H1 (cell line): ENCODE measurements at regions not wholly inside any gene's neighbourhood (a gene's known extent, or its start where the extent isn't known, plus 50 kb on each side); places are given as distances from the start of the nearest gene placed in this dataset.

Experiments
- CTCF ChIA-PET: fragments of 300-600 bp; sonication (Branson Sonifier 250); formaldehyde crosslinking; loops from one replicate; lab custom pipeline; 2021; ENCODE audit not compliant: partially characterized antibody; lab: Charles Lee
- POLR2A ChIA-PET: fragments of 300-600 bp; sonication (Branson Sonifier 250); formaldehyde crosslinking; loops from one replicate; lab custom pipeline; 2021; ENCODE audit warnings: inconsistent platforms; ENCODE audit not compliant: partially characterized antibody; lab: Charles Lee
- DNase-seq, 2 experiments: peaks; one replicate each; pipeline versions ENCODE4 v3.0.0 to v3.0.0-alpha.2; 2010 to 2022; ENCODE audit warnings: low spot score in 2 of 2, low read depth in 1 of 2, mixed read lengths in 1 of 2
- FAIRE-seq: peaks from 2 replicates; lab custom pipeline; 2011; peaks lifted over from hg19 to GRCh38; lab: Jason Lieb, UNC
- H2AFZ ChIP-seq: 2 replicates; pipeline ENCODE4 v1.8.1; 2012; ENCODE audit warnings: low read length, inconsistent platforms
- H2AK5ac ChIP-seq: 2 replicates; pipeline ENCODE4 v1.6.1; 2013; ENCODE audit warnings: low read depth, low read length
- H2BK120ac ChIP-seq: replicated peaks from 2 replicates; pipeline ENCODE3; 2013; ENCODE audit warnings: low read depth, low read length, inconsistent platforms
- H2BK12ac ChIP-seq: 2 replicates; pipeline ENCODE4 v1.6.1; 2013; ENCODE audit warnings: low read depth, low read length
- H2BK15ac ChIP-seq: 2 replicates; pipeline ENCODE4 v1.6.1; 2013; ENCODE audit warnings: low read length
- H2BK20ac ChIP-seq: 2 replicates; pipeline ENCODE4 v1.6.1; 2013; ENCODE audit warnings: low read length
- H2BK5ac ChIP-seq: 2 replicates; pipeline ENCODE4 v1.6.1; 2013; ENCODE audit warnings: low read depth, low read length
- H3K14ac ChIP-seq: 2 replicates; pipeline ENCODE4 v1.6.1; 2013; ENCODE audit warnings: inconsistent platforms; ENCODE audit not compliant: insufficient read length
- H3K18ac ChIP-seq: 2 replicates; pipeline ENCODE4 v1.6.1; 2013; ENCODE audit warnings: low read length; ENCODE audit errors: extremely low read depth
- H3K23ac ChIP-seq: 2 replicates; pipeline ENCODE4 v1.6.1; 2013; ENCODE audit warnings: inconsistent platforms; ENCODE audit not compliant: insufficient read length
- H3K23me2 ChIP-seq: 2 replicates; pipeline ENCODE4 v1.6.1; 2013; ENCODE audit warnings: low read depth, low read length
- H3K27ac ChIP-seq: 2 replicates; pipeline ENCODE4 v1.6.1; 2011; ENCODE audit warnings: low read depth, low read length, inconsistent platforms
- H3K27me3 ChIP-seq, 4 experiments: replicated peaks in 1 of 4; 1 replicate in 1 of 4; 2 replicates in 3 of 4; pipeline versions ENCODE4 v1.6.1 to v1.8.1; 2011 to 2013; ENCODE audit warnings: low read length in 3 of 4, mild to moderate bottlenecking in 3 of 4, inconsistent platforms in 2 of 4, mixed read lengths in 2 of 4, moderate library complexity in 1 of 4; ENCODE audit not compliant: control insufficient read depth in 3 of 4, insufficient read depth in 3 of 4; ENCODE audit errors: extremely low read depth in 1 of 4
- H3K36me3 ChIP-seq, 4 experiments: 2 replicates each; pipeline versions ENCODE4 v1.6.1 to v1.8.1; 2011 to 2013; ENCODE audit warnings: mild to moderate bottlenecking in 4 of 4, low read length in 3 of 4, moderate library complexity in 2 of 4, control low read depth in 1 of 4, inconsistent platforms in 1 of 4; ENCODE audit not compliant: insufficient read depth in 4 of 4, control insufficient read depth in 2 of 4
- H3K4ac ChIP-seq: replicated peaks from 2 replicates; pipeline ENCODE3; 2013; ENCODE audit warnings: low read length, low read depth, mixed read lengths, inconsistent platforms; ENCODE audit not compliant: insufficient read length
- H3K4me1 ChIP-seq, 4 experiments: replicated peaks in 1 of 4; 1 replicate in 1 of 4; 2 replicates in 3 of 4; pipeline versions ENCODE4 v1.6.1 to v1.8.1; 2011 to 2013; ENCODE audit warnings: low read length in 3 of 4, inconsistent platforms in 2 of 4, mixed read lengths in 1 of 4; ENCODE audit not compliant: insufficient read depth in 4 of 4, control insufficient read depth in 3 of 4
- H3K4me2 ChIP-seq, 2 experiments: 2 replicates each; pipeline versions ENCODE4 v1.6.1 to v1.8.1; 2011 to 2013; ENCODE audit warnings: low read depth in 2 of 2, low read length in 2 of 2, control low read depth in 1 of 2, inconsistent platforms in 1 of 2, mild to moderate bottlenecking in 1 of 2; ENCODE audit not compliant: insufficient read depth in 1 of 2
- H3K4me3 ChIP-seq, 4 experiments: fragments of 200-600, 300-600 bp in 1 of 4; sonication (generic), shearing (Covaris generic), sonication (Bioruptor Twin) in 1 of 4; 2 replicates each; pipeline versions ENCODE4 v1.5.1 to v1.8.1; 2011 to 2016; ENCODE audit warnings: low read length in 4 of 4, low read depth in 3 of 4, control low read depth in 2 of 4, inconsistent platforms in 2 of 4, mild to moderate bottlenecking in 2 of 4, mixed read lengths in 1 of 4, moderate library complexity in 1 of 4; ENCODE audit not compliant: insufficient read depth in 2 of 4; ENCODE audit errors: extremely low read depth in 1 of 4
- H3K56ac ChIP-seq: replicated peaks from 2 replicates; pipeline ENCODE3; 2013; ENCODE audit warnings: low read depth, mild to moderate bottlenecking, mixed read lengths, low read length, inconsistent platforms; ENCODE audit not compliant: insufficient read length
- H3K79me1 ChIP-seq: 2 replicates; pipeline ENCODE4 v1.6.1; 2013; ENCODE audit warnings: low read depth, low read length, control low read depth
- H3K79me2 ChIP-seq, 2 experiments: 2 replicates each; pipeline versions ENCODE4 v1.6.1 to v1.8.1; 2012 to 2013; ENCODE audit warnings: low read length in 2 of 2, mild to moderate bottlenecking in 2 of 2, inconsistent platforms in 1 of 2; ENCODE audit not compliant: insufficient read depth in 2 of 2, control insufficient read depth in 1 of 2
- H3K9ac ChIP-seq, 4 experiments: replicated peaks in 1 of 4; 1 replicate in 1 of 4; 2 replicates in 3 of 4; pipeline versions ENCODE4 v1.6.1 to v1.8.1; 2011 to 2013; ENCODE audit warnings: low read depth in 3 of 4, low read length in 3 of 4, control low read depth in 2 of 4, mild to moderate bottlenecking in 2 of 4, moderate library complexity in 2 of 4, inconsistent platforms in 1 of 4; ENCODE audit errors: extremely low read depth in 1 of 4
- H3K9me3 ChIP-seq, 2 experiments: 2 replicates each; pipeline versions ENCODE4 v1.6.1 to v1.8.1; 2012 to 2013; ENCODE audit warnings: mild to moderate bottlenecking in 2 of 2, moderate library complexity in 2 of 2, control low read depth in 1 of 2, inconsistent platforms in 1 of 2, low read depth in 1 of 2, low read length in 1 of 2, mixed read lengths in 1 of 2; ENCODE audit not compliant: insufficient read depth in 2 of 2
- H4K20me1 ChIP-seq, 2 experiments: replicated peaks in 1 of 2; 2 replicates each; pipeline versions ENCODE3 to v1.8.1; 2011 to 2013; ENCODE audit warnings: inconsistent platforms in 2 of 2, low read length in 2 of 2, mild to moderate bottlenecking in 1 of 2; ENCODE audit not compliant: insufficient read depth in 2 of 2, control insufficient read depth in 1 of 2
- H4K5ac ChIP-seq: 2 replicates; pipeline ENCODE4 v1.6.1; 2013; ENCODE audit warnings: low read length, low read depth, mixed read lengths, inconsistent platforms; ENCODE audit not compliant: insufficient read length
- H4K8ac ChIP-seq: 2 replicates; pipeline ENCODE4 v1.8.0; 2013; ENCODE audit warnings: mild to moderate bottlenecking, moderate library complexity, low read length, inconsistent platforms; ENCODE audit not compliant: insufficient read depth; ENCODE audit errors: extremely low read depth
- H4K91ac ChIP-seq: replicated peaks from 2 replicates; pipeline ENCODE3; 2013; ENCODE audit warnings: low read length, mixed read lengths, inconsistent platforms; ENCODE audit not compliant: insufficient read length
- BCL11A ChIP-seq, 2 experiments: IDR thresholded peaks; one replicate each; pipeline ENCODE4 v1.6.1; 2011; ENCODE audit warnings: low read depth in 2 of 2, low read length in 2 of 2, mild to moderate bottlenecking in 2 of 2
- E2F6 ChIP-seq: IDR thresholded peaks from 2 replicates; pipeline ENCODE4 v1.6.1; 2012; ENCODE audit warnings: inconsistent platforms
- SUZ12 ChIP-seq: fragments of 200-600 bp; sonication (generic); IDR thresholded peaks from 2 replicates; pipeline ENCODE4 v1.6.1; 2012; ENCODE audit warnings: mild to moderate bottlenecking, inconsistent platforms, low read length, moderate library complexity, mixed read lengths
- WGBS, 2 experiments: shearing (Covaris generic) in 1 of 2; methylation state at CpG; one replicate each; pipeline versions ENCODE4 v1.1.6 to v1.1.7; 2013 to 2015; ENCODE audit warnings: low lambda C conversion rate in 2 of 2, mixed read lengths in 2 of 2, inconsistent platforms in 1 of 2, low coverage in 1 of 2, missing lambda C conversion rate in 1 of 2; ENCODE audit not compliant: insufficient replicate concordance in 2 of 2, insufficient coverage in 1 of 2, insufficient read length in 1 of 2; ENCODE audit errors: extremely low coverage in 1 of 2, missing lambda C conversion rate in 1 of 2; 5-methylcytosine and 5-hydroxymethylcytosine counted together

- no peak for FAIRE-seq
- CTCF ChIA-PET = no interaction called here
These were observed 438.7 kb upstream of the ARGLU1 start for GRCh38 chr13:107006661-107007060.

More at GRCh38 chr13:107006661-107007060, 438.7 kb upstream of the ARGLU1 start:
- H2BK15ac ChIP-seq = no peak overlapping the region
- H2BK5ac ChIP-seq = no peak overlapping the region
- H2BK20ac ChIP-seq = no peak overlapping the region
- no peak for DNase-seq
- H3K4me3 ChIP-seq = no peak overlapping the region
- no peak overlapping the region for H3K4me2 ChIP-seq
- H3K79me1 ChIP-seq = no peaks in the 10 kb centered on the region
- no peak overlapping the region for H4K8ac ChIP-seq
- no peak overlapping the region for H3K18ac ChIP-seq
- no peaks in the 10 kb centered on the region for H3K23me2 ChIP-seq
- H2BK120ac ChIP-seq = no peak overlapping the region
- no peak overlapping the region for H4K91ac ChIP-seq
- WGBS, 2 experiments = 90% methylated on average over 2 of the region's 2 CpGs; no CpG with 5 or more reads in 1 of the 2 experiments
- no peaks in the 10 kb centered on the region for H3K79me2 ChIP-seq
- H3K4ac ChIP-seq = no peak overlapping the region
- H3K56ac ChIP-seq = no peak overlapping the region
- no peak overlapping the region for H3K27ac ChIP-seq
- no peak overlapping the region for H4K5ac ChIP-seq
- no peak overlapping the region for H2AK5ac ChIP-seq
- no peak overlapping the region for H3K9ac ChIP-seq
- no peaks in the 10 kb centered on the region for H3K9me3 ChIP-seq
- H3K14ac ChIP-seq = no peak overlapping the region
- TF ChIP-seq E2F6 = no peak
- no peak for TF ChIP-seq BCL11A (IDR thresholded peaks at IDR 0.05; ENCODE audit: low read depth in 2 of 2, low read length in 2 of 2)
- TF ChIP-seq SUZ12 = no peak
- H2AFZ ChIP-seq = no peak overlapping the region
- no peaks in the 10 kb centered on the region for H3K27me3 ChIP-seq
- H3K4me1 ChIP-seq = no peaks in the 10 kb centered on the region
- no peak overlapping the region for H2BK12ac ChIP-seq
- no peaks in the 10 kb centered on the region for H4K20me1 ChIP-seq
- H3K36me3 ChIP-seq = no peaks in the 10 kb centered on the region
- H3K23ac ChIP-seq = no peak overlapping the region
- POLR2A ChIA-PET = no interaction called here
